Ovary (tissue), 3 donors: ENCODE measurements at regions not wholly inside any gene's neighbourhood (a gene's known extent, or its start where the extent isn't known, plus 50 kb on each side); places are given as distances from the start of the nearest gene placed in this dataset.

ENCODE experiments used
- EP300 ChIP-seq: sonication (generic); formaldehyde crosslinking; IDR thresholded peaks from one replicate; pipeline ENCODE4 v1.6.1; 2017; ENCODE audit warnings: antibody characterized with exemption
- POLR2A ChIP-seq: fragments of 450-650 bp; IDR thresholded peaks from one replicate; pipeline ENCODE4 v1.6.1; 2017; ENCODE audit warnings: antibody characterized with exemption, mild to moderate bottlenecking, moderate library complexity
- TF ChIP-seq, protein P1 (sequence below), 3 donors: fragments of 450-650 bp in 2 of 3; fragments of 200-600 bp in 1 of 3; IDR thresholded peaks; one replicate each; pipeline versions ENCODE4 v1.5.1 to v1.8.0; 2016 to 2022; ENCODE audit warnings: antibody characterized with exemption in 3 of 3, mild to moderate bottlenecking in 1 of 3
- donor health status: DM: no; HTN: no; CAD: no.

DNA sequence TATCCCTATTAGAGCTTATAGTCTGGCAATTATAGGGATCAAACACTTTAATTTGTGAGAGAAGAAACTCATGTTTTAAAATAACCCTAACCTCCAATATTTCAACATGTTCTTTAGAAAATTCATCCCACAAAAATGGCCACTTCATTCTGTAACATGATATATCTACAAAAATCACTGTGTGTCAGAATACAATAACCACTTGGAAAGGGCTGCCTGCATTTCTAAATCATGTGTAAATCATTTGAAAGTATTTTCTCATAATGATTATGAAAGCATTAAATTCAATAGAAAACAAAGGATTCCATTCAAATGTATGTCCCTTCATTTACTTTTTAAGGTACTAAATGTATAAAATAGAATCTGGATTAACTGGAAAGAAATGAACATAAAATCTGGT, 101.4 kb upstream of the NHSL1 start:
- TF ChIP-seq, protein P1, sequence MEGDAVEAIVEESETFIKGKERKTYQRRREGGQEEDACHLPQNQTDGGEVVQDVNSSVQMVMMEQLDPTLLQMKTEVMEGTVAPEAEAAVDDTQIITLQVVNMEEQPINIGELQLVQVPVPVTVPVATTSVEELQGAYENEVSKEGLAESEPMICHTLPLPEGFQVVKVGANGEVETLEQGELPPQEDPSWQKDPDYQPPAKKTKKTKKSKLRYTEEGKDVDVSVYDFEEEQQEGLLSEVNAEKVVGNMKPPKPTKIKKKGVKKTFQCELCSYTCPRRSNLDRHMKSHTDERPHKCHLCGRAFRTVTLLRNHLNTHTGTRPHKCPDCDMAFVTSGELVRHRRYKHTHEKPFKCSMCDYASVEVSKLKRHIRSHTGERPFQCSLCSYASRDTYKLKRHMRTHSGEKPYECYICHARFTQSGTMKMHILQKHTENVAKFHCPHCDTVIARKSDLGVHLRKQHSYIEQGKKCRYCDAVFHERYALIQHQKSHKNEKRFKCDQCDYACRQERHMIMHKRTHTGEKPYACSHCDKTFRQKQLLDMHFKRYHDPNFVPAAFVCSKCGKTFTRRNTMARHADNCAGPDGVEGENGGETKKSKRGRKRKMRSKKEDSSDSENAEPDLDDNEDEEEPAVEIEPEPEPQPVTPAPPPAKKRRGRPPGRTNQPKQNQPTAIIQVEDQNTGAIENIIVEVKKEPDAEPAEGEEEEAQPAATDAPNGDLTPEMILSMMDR (IDR thresholded peaks at IDR 0.05), result no peak
- no peak for TF ChIP-seq POLR2A
- no peak for TF ChIP-seq EP300
